Activated CD8-positive, alpha-beta T cell treated with anti-CD3 and anti-CD28 coated beads, Interleukin-2, amount 10 ng/mL, durations not matched to agents 7 days and 5 days (primary cell): ENCODE measurements at regions not wholly inside any gene's neighbourhood (a gene's known extent, or its start where the extent isn't known, plus 50 kb on each side); places are given as distances from the start of the nearest gene placed in this dataset.
"Not testable (repeated sequence)": the region's sequence is repeated elsewhere in the genome, so short reads cannot be mapped to it uniquely, and the experiment has no call there.

ENCODE experiments used
- ATAC-seq: fragments of 150-1000 bp; cut with Tn5 transposase; one replicate; pipeline ENCODE4 v1.10.0; 2021; ENCODE audit warnings: moderate library complexity
- CTCF ChIA-PET: fragments of 350-600 bp; sonication (Branson Sonifier 250); formaldehyde crosslinking; loops from one replicate; lab custom pipeline; 2021; ENCODE audit warnings: antibody characterized with exemption; lab: Charles Lee
- POLR2A ChIA-PET: fragments of 350-600 bp; sonication (Branson Sonifier 250); formaldehyde crosslinking; loops from one replicate; lab custom pipeline; 2021; ENCODE audit warnings: antibody characterized with exemption; lab: Charles Lee
- DNase-seq: peaks from one replicate; pipeline ENCODE4 v3.0.0-alpha.2; 2020
- H3K27ac Mint-ChIP-seq: one replicate; pipeline ENCODE4 v1.8.0; 2021; ENCODE audit warnings: mild to moderate bottlenecking, mixed read lengths
- H3K27me3 Mint-ChIP-seq: one replicate; pipeline ENCODE4 v1.8.0; 2021; ENCODE audit warnings: low read depth, mixed read lengths
- H3K36me3 Mint-ChIP-seq: one replicate; pipeline ENCODE4 v1.8.0; 2021; ENCODE audit warnings: low read depth, mixed read lengths
- H3K4me1 Mint-ChIP-seq: one replicate; pipeline ENCODE4 v1.8.0; 2021; ENCODE audit warnings: low read depth, mixed read lengths
- H3K4me3 Mint-ChIP-seq: one replicate; pipeline ENCODE4 v1.8.0; 2021; ENCODE audit warnings: mild to moderate bottlenecking, mixed read lengths
- H3K9me3 Mint-ChIP-seq: one replicate; pipeline ENCODE4 v1.8.0; 2022; ENCODE audit warnings: mixed read lengths; ENCODE audit not compliant: insufficient read depth

DNA sequence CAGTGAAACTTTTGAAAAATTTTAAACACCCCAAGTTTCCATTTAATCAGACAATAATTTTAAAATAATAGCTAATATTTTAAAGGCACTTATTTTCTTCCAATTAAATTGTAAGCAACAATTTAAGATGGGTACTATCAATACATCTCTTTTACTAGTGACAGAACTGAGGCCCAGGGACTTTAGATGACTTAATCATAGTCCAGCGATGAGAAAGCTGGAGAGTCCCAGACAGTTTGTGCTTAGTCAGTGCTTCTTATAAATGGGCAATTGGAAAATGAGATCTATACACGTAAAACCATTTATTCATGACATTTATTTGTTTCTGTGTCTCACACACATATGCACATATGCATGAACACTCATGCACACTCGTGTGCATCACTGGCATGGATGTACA, 2063.5 kb downstream of the PCDH9 start:
- ATAC-seq, result no peak
- CTCF ChIA-PET, result no interaction called here
- DNase-seq, result no peak
- Mint-ChIP-seq H3K27ac (no peak overlapping the region), H3K9me3 (peaks cover 6% of the 10 kb centered on the region), H3K4me1 (no peaks in the 10 kb centered on the region), H3K36me3 (no peaks in the 10 kb centered on the region), H3K27me3 (no peaks in the 10 kb centered on the region), H3K4me3 (no peak overlapping the region)
- POLR2A ChIA-PET, result no interaction called here

GRCh38 chr13:65159803-65160202, 2070.3 kb downstream of the PCDH9 start:
- no peaks in the 10 kb centered on the region for H3K27me3 Mint-ChIP-seq
- no peak overlapping the region for H3K4me3 Mint-ChIP-seq
- H3K9me3 Mint-ChIP-seq, result peaks cover 23% of the 10 kb centered on the region
- POLR2A ChIA-PET, result no interaction called here
- no peak overlapping the region for H3K27ac Mint-ChIP-seq
- CTCF ChIA-PET, result no interaction called here
- ATAC-seq (no peak), DNase-seq (no peak)
- H3K4me1 Mint-ChIP-seq, result no peaks in the 10 kb centered on the region
- no peaks in the 10 kb centered on the region for H3K36me3 Mint-ChIP-seq

DNA sequence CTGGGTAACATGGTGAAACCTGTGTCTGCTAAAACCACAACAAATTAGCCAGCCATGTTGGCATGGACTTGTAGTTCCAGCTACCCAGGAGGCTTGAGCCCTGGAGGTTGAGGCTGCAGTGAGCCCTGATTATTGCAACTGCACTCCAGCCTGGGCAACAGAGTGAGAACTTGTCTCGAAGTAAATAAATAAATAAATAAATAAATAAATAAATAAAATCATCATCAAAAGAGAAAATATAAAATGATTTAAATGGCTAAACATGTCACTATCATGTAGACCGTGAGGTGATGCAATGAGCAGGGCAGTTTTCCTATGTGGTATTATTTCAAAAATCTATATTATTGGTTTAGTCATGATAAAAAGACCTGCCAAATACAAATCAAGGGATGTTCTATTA, 2074.3 kb downstream of the PCDH9 start:
- DNase-seq (no peak), ATAC-seq (no peak)
- Mint-ChIP-seq H3K36me3 (no peaks in the 10 kb centered on the region), H3K4me1 (no peaks in the 10 kb centered on the region), H3K27ac (no peak overlapping the region), H3K9me3 (peaks cover 16% of the 10 kb centered on the region), H3K4me3 (no peak overlapping the region), H3K27me3 (no peaks in the 10 kb centered on the region)
- ChIA-PET CTCF (no interaction called here), POLR2A (no interaction called here)

DNA sequence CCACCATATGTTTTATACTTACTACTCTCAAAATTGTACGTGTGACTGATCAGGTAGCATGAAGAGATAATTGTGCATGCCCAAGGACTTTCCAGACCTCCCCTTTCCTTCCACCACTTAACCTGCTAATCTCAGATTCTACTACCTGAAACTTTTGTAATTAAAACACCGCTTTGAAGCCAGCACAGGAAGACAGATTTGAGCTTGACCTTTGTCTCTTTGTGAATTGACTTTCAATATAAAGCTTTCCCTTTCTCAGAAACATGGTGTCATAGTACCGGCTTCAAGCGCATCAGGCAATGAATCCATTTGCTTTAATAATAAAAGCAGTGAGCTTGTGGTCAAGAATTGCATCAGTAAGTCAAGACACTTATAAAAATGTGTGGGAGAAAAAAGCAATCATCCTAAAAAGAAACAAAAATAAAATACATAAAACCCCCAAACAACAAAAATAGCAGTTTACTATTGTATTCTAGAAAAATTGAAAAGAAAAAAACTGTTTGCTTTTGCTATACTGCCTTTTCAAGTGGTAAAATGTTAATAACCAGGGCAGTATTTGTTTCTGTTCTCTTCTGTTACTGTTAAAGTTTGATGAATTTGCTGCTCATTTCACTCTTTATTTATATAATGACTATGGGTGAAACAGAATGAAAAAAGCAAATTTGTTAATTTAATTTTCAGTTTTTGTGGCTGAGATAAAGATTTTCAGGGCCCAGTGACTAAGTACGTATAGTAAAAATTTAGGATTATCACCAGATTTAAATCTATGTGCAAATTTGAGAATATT, 2075.3 kb downstream of the PCDH9 start:
- H3K4me1 Mint-ChIP-seq, result no peaks in the 10 kb centered on the region
- ATAC-seq (no peak), DNase-seq (no peak)
- no peaks in the 10 kb centered on the region for H3K36me3 Mint-ChIP-seq
- CTCF ChIA-PET, result no interaction called here
- no peaks in the 10 kb centered on the region for H3K27me3 Mint-ChIP-seq
- POLR2A ChIA-PET, result no interaction called here
- no peak overlapping the region for H3K27ac Mint-ChIP-seq
- peaks cover 13% of the 10 kb centered on the region for H3K9me3 Mint-ChIP-seq
- H3K4me3 Mint-ChIP-seq, result no peak overlapping the region

- H3K4me1 Mint-ChIP-seq, result no peaks in the 10 kb centered on the region
- no peak overlapping the region for H3K4me3 Mint-ChIP-seq
- ATAC-seq, result no peak
- ChIA-PET CTCF (no interaction called here), POLR2A (no interaction called here)
- no peak overlapping the region for H3K27ac Mint-ChIP-seq
- no peaks in the 10 kb centered on the region for H3K27me3 Mint-ChIP-seq
- H3K36me3 Mint-ChIP-seq, result no peaks in the 10 kb centered on the region
- no peak for DNase-seq
- H3K9me3 Mint-ChIP-seq, result peaks cover 12% of the 10 kb centered on the region
Measured at GRCh38 chr13:65149687-65150086, 2080.4 kb downstream of the PCDH9 start.

GRCh38 chr13:65143920-65144319, 2086.2 kb downstream of the PCDH9 start:
- ChIA-PET CTCF (no interaction called here), POLR2A (no interaction called here)
- no peaks in the 10 kb centered on the region for H3K27me3 Mint-ChIP-seq
- ATAC-seq (no peak), DNase-seq (no peak)
- H3K4me3 Mint-ChIP-seq, result no peak overlapping the region
- no peaks in the 10 kb centered on the region for H3K36me3 Mint-ChIP-seq
- H3K9me3 Mint-ChIP-seq, result peaks cover 20% of the 10 kb centered on the region
- H3K27ac Mint-ChIP-seq, result no peak overlapping the region
- no peaks in the 10 kb centered on the region for H3K4me1 Mint-ChIP-seq

GRCh38 chr13:65133094-65133493, 2097.0 kb downstream of the PCDH9 start:
- Mint-ChIP-seq H3K27me3 (no peaks in the 10 kb centered on the region), H3K4me3 (no peak overlapping the region), H3K9me3 (peaks cover 24% of the 10 kb centered on the region), H3K4me1 (no peaks in the 10 kb centered on the region), H3K36me3 (no peaks in the 10 kb centered on the region), H3K27ac (no peak overlapping the region)
- DNase-seq, result no peak
- CTCF ChIA-PET, result no interaction called here
- ATAC-seq, result no peak
- POLR2A ChIA-PET, result no interaction called here

GRCh38 chr13:65125236-65125635, 2104.9 kb downstream of the PCDH9 start:
- H3K9me3 Mint-ChIP-seq, result peaks cover 18% of the 10 kb centered on the region
- POLR2A ChIA-PET, result no interaction called here
- H3K4me1 Mint-ChIP-seq, result no peaks in the 10 kb centered on the region
- H3K36me3 Mint-ChIP-seq, result no peaks in the 10 kb centered on the region
- DNase-seq, result no peak
- no peaks in the 10 kb centered on the region for H3K27me3 Mint-ChIP-seq
- ATAC-seq, result no peak
- no peak overlapping the region for H3K27ac Mint-ChIP-seq
- CTCF ChIA-PET, result no interaction called here
- H3K4me3 Mint-ChIP-seq, result no peak overlapping the region

DNA sequence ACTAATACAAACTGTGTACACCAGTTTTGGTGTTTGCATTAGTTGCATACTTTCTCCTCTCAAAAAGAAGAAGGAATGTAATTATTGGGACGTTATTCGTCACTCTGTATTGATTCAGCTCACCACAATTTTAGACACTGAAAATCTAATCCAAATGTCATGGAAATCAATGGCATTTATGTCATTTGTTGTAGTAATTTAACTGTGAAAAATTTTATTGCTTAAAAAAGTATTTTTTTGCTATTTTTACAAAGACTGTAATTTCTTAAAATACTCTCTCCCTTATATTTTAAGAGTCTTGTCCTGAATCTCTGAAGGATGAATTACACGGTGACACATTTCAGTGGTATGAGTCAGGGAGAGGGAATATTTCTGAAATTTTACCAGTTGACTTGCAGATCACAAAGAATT, 2117.6 kb downstream of the PCDH9 start:
- CTCF ChIA-PET, result no interaction called here
- ATAC-seq (no peak), DNase-seq (no peak)
- Mint-ChIP-seq H3K27me3 (no peaks in the 10 kb centered on the region), H3K4me1 (no peaks in the 10 kb centered on the region), H3K9me3 (peaks cover 10% of the 10 kb centered on the region), H3K36me3 (no peaks in the 10 kb centered on the region), H3K27ac (no peak overlapping the region), H3K4me3 (no peak overlapping the region)
- POLR2A ChIA-PET, result no interaction called here

GRCh38 chr13:65112123-65112522, 2118.0 kb downstream of the PCDH9 start:
- CTCF ChIA-PET, result no interaction called here
- POLR2A ChIA-PET, result no interaction called here
- Mint-ChIP-seq H3K9me3 (peaks cover 10% of the 10 kb centered on the region), H3K4me1 (no peaks in the 10 kb centered on the region), H3K36me3 (no peaks in the 10 kb centered on the region), H3K27me3 (no peaks in the 10 kb centered on the region), H3K4me3 (no peak overlapping the region), H3K27ac (no peak overlapping the region)
- DNase-seq, result no peak
- no peak for ATAC-seq

DNA sequence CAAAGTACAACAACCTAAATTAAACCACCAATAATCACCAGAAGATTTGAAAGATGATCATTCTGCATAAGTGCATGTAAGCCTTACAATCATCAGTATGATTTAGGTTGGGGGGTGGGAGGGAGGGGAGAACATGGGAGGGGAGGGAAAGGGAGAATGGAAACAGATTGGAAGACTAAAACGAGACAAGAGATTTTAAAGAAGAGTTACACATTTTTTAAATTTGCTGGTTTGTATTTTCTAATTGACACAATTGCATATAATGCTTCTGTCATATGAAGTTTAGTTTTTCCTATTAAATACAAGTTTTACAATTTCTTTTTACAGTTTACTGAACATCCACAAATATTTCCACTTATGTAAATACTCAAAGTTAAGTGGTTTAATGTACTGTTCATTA, 2118.9 kb downstream of the PCDH9 start:
- H3K27ac Mint-ChIP-seq, result no peak overlapping the region
- CTCF ChIA-PET, result no interaction called here
- ATAC-seq, result no peak

GRCh38 chr13:65104436-65104835, 2125.7 kb downstream of the PCDH9 start:
- H3K36me3 Mint-ChIP-seq, POLR2A ChIA-PET, H3K27me3 Mint-ChIP-seq, H3K27ac Mint-ChIP-seq, ATAC-seq, CTCF ChIA-PET, H3K4me1 Mint-ChIP-seq, H3K4me3 Mint-ChIP-seq, DNase-seq: not testable (repeated sequence)
- H3K9me3 Mint-ChIP-seq, result peaks cover 17% of the 10 kb centered on the region

More for the DNA sequence above, 2118.9 kb downstream of the PCDH9 start:
- H3K36me3 Mint-ChIP-seq, result no peaks in the 10 kb centered on the region
- H3K27me3 Mint-ChIP-seq, result no peaks in the 10 kb centered on the region
- no peak overlapping the region for H3K4me3 Mint-ChIP-seq
- no peak for DNase-seq
- peaks cover 17% of the 10 kb centered on the region for H3K9me3 Mint-ChIP-seq
- POLR2A ChIA-PET, result no interaction called here
- no peaks in the 10 kb centered on the region for H3K4me1 Mint-ChIP-seq

DNA sequence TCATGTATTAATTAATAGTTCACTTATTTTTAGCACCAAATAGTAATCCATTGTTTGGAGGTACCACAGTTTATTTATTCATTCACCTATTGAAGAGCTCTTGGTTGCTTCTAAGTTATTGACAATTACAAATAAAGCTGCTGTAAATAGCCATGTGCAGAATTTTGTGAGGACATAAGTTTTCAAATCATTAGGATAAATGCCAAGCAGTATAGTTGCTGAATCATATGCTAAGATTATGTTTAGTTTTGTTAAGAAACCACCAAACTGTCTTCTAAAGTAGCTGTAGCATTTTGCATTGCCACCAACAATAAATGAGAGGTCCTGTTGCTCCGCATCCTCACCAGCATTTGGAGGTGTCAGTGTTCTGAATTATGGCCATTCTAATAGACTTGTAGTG, 2126.8 kb downstream of the PCDH9 start:
- Mint-ChIP-seq H3K9me3 (peaks cover 14% of the 10 kb centered on the region), H3K36me3 (no peaks in the 10 kb centered on the region), H3K27me3 (no peaks in the 10 kb centered on the region), H3K27ac (no peak overlapping the region), H3K4me1 (no peaks in the 10 kb centered on the region), H3K4me3 (no peak overlapping the region)
- POLR2A ChIA-PET, result no interaction called here
- no peak for DNase-seq
- no peak for ATAC-seq
- CTCF ChIA-PET, result no interaction called here
